ENCODE measurements at regions not wholly inside any gene's neighbourhood (a gene's known extent, or its start where the extent isn't known, plus 50 kb on each side); places are given as distances from the start of the nearest gene placed in this dataset.

DNA sequence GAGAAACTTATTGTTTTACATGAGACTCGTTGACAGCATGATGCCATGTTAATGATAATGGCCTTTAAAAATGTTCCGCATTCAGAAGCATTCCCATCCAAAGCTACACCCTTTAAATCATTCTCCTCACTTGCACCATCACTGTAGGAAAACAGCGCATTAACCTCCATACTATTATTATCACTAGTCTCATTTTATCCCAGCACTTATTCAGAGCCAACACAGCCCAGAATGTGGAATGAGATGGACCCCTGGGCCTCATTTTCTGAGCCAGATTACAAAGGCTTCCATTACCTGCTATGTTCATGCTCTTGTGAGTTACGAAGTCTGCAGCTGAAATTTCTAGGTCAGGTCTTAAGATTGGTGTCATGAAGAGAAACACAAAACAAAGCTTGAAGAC is 159.4 kb downstream of the HS3ST3A1 start:
- no peak overlapping the region for H3K4me3 ChIP-seq (ENCODE audit: low read depth, low read length)
- TF ChIP-seq, protein P1, sequence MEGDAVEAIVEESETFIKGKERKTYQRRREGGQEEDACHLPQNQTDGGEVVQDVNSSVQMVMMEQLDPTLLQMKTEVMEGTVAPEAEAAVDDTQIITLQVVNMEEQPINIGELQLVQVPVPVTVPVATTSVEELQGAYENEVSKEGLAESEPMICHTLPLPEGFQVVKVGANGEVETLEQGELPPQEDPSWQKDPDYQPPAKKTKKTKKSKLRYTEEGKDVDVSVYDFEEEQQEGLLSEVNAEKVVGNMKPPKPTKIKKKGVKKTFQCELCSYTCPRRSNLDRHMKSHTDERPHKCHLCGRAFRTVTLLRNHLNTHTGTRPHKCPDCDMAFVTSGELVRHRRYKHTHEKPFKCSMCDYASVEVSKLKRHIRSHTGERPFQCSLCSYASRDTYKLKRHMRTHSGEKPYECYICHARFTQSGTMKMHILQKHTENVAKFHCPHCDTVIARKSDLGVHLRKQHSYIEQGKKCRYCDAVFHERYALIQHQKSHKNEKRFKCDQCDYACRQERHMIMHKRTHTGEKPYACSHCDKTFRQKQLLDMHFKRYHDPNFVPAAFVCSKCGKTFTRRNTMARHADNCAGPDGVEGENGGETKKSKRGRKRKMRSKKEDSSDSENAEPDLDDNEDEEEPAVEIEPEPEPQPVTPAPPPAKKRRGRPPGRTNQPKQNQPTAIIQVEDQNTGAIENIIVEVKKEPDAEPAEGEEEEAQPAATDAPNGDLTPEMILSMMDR (IDR thresholded peaks at IDR 0.05; ENCODE audit: low read depth, low read length, missing control alignments) = no peak
- DNase-seq (ENCODE audit: low read depth) = no peak

DNA sequence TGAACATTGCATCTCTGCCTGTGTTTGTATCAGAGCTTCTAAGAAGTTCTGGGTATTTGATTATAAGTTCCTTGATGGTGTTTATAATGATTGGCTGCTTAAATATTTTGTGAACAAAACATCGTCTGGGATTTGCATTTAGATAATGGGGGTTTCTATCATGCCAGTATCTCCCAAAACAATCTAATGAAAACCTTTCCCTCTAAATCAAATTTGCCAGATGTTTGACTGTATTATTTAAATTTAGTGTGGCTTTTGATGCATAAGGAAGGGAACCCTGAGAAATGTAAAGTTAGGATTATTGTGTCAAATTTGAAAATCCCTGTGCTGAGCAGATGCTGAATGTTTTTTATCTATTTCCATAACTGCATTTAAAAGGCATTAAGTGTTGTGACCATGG is 159.9 kb downstream of the HS3ST3A1 start:
- H3K4me3 ChIP-seq (ENCODE audit: low read depth, low read length) = no peak overlapping the region
- TF ChIP-seq, protein P1 (IDR thresholded peaks at IDR 0.05; ENCODE audit: low read depth, low read length, missing control alignments) = no peak
- no peak for DNase-seq (ENCODE audit: low read depth)
- in situ Hi-C loops (cut with HindIII; ENCODE audit: low sequenced_read_pairs) = no loop called here

More for the DNA sequence above, 159.4 kb downstream of the HS3ST3A1 start:
- in situ Hi-C loops (cut with HindIII; ENCODE audit: low sequenced_read_pairs) = no loop called here

DNA sequence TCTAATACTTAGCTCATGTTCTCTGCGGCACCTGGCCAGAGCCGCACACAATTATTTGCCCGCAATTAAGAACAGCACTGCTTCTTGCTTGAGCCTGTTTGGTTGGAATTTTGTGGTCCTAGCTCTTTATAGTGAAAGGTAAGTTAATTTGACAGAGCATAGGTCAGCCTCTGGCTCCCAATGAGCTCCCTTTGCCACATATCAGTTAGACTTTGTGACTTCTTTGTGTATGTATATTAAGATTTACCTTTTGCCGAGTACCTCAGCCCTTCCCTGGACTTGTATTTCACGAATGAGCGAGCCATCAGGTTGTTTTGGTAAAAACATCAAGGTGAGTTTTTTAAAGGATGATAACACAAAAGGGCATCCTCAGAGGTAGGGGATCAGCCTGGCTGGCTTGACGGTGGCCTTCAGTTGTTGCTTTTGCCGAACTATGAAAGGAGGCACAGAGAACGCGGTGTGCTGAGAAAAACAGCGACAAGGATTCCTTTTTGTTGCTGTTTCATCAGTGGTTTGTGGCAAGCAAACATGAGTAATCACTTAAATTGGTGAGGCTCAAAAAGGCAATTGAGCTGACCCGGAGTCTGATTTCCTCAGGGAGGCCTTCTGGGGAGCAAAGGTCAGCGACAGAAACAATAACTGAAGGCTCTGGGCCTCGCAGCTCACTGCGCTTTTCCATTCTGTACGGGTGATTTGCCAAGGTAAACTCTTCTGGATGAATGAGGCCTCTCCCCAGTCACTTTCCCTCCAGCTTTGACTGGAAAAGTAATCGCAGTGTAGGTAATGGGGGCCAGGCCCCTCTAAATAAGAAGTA is 163.6 kb downstream of the HS3ST3A1 start:
- DNase-seq (ENCODE audit: low read depth) = peak; percentile 31

DNA sequence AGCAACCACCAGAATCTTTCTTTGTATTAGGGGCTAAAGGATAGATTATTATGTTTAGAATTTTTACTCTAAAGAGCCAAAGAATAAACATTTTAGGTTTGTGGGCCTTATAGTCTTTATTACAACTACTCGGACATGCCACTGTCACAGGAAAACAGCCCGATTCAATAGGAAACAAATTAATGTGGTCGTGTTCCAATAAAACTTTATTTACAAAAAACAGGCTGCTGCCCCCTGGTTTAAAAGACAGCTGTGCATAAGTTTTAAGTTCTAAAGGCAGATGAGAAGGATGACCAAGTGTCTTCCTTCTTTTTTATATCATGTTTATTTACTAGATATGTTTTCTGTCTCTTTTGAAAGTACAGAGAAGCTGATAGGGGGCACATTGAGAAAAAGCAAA is 166.5 kb downstream of the HS3ST3A1 start:
- in situ Hi-C loops (cut with HindIII; ENCODE audit: low sequenced_read_pairs) = no loop called here
- TF ChIP-seq, protein P1 (IDR thresholded peaks at IDR 0.05; ENCODE audit: low read depth, low read length, missing control alignments) = no peak
- DNase-seq (ENCODE audit: low read depth) = no peak
- H3K4me3 ChIP-seq (ENCODE audit: low read depth, low read length) = no peak overlapping the region

More for the DNA sequence above, 163.6 kb downstream of the HS3ST3A1 start:
- TF ChIP-seq, protein P1 (IDR thresholded peaks at IDR 0.05; ENCODE audit: low read depth, low read length, missing control alignments) = no peak
- in situ Hi-C loops (cut with HindIII; ENCODE audit: low sequenced_read_pairs) = no loop called here
- H3K4me3 ChIP-seq (ENCODE audit: low read depth, low read length) = no peak overlapping the region

DNA sequence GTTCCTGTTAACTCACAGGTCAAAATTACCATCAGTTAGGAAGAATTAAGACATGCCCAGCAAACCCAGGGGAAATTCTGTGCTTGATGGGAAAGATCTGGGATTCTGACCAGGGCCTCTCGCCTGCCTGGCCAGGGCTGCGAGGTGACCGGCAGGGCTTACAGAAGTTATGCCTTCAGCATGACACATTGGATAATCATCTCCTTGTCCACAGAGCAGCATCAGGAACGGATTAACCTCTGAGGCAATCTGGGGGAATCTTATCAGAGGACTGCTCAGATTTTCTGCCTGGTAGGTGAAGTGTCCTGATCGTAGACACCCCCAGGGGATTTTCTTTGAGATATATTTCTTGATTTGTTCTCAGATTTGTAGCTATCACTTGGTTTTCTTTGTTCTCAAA is 172.5 kb downstream of the HS3ST3A1 start:
- peak; percentile 31 for DNase-seq (ENCODE audit: low read depth)
- H3K4me3 ChIP-seq (ENCODE audit: low read depth, low read length) = no peak overlapping the region
- TF ChIP-seq, protein P1 (IDR thresholded peaks at IDR 0.05; ENCODE audit: low read depth, low read length, missing control alignments) = no peak
- in situ Hi-C loops (cut with HindIII; ENCODE audit: low sequenced_read_pairs) = no loop called here

DNA sequence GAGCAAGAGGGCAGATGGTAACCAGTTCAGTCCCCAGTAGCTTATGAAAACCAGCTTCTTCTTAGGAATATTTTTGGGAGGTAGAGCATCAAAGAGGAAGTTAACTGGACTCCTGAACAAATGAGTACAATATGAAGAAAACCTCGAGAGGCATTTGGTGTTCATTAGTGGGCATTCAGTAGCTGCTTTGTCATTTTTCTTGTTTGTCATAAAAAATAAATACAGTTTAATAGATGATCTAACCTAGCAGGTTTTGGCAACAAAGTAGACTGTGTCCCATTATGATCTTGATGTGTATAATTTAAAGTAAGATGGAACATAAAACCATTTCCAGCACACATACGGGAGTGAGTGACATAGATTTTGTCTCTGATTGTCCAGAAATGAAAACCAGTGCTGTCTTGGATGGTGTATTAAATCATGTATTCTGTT is 173.1 kb downstream of the HS3ST3A1 start:
- in situ Hi-C loops (cut with HindIII; ENCODE audit: low sequenced_read_pairs) = no loop called here

More for the DNA sequence above, 173.1 kb downstream of the HS3ST3A1 start:
- no peak overlapping the region for H3K4me3 ChIP-seq (ENCODE audit: low read depth, low read length)
- TF ChIP-seq, protein P1 (IDR thresholded peaks at IDR 0.05; ENCODE audit: low read depth, low read length, missing control alignments) = no peak
- DNase-seq (ENCODE audit: low read depth) = no peak

All from astrocyte of the cerebellum (primary cell).